Body of pancreas (tissue), 4 donors: ENCODE measurements at regions not wholly inside any gene's neighbourhood (a gene's known extent, or its start where the extent isn't known, plus 50 kb on each side); places are given as distances from the start of the nearest gene placed in this dataset.

Experiments used
- POLR2A ChIP-seq, 3 donors: fragments of 450-650 bp; IDR thresholded peaks; one replicate each; pipeline ENCODE4 v1.6.1; 2016; ENCODE audit warnings: antibody characterized with exemption in 3 of 3, mild to moderate bottlenecking in 2 of 3
- TF ChIP-seq, protein P1 (sequence below), 7 experiments: fragments of 450-650 bp in 4 of 7; fragments of 200-600 bp in 3 of 7; sonication (generic) in 3 of 7; IDR thresholded peaks; one replicate each; pipeline ENCODE4 v1.5.1; 2016 to 2019; ENCODE audit warnings: antibody characterized with exemption in 7 of 7

DNA sequence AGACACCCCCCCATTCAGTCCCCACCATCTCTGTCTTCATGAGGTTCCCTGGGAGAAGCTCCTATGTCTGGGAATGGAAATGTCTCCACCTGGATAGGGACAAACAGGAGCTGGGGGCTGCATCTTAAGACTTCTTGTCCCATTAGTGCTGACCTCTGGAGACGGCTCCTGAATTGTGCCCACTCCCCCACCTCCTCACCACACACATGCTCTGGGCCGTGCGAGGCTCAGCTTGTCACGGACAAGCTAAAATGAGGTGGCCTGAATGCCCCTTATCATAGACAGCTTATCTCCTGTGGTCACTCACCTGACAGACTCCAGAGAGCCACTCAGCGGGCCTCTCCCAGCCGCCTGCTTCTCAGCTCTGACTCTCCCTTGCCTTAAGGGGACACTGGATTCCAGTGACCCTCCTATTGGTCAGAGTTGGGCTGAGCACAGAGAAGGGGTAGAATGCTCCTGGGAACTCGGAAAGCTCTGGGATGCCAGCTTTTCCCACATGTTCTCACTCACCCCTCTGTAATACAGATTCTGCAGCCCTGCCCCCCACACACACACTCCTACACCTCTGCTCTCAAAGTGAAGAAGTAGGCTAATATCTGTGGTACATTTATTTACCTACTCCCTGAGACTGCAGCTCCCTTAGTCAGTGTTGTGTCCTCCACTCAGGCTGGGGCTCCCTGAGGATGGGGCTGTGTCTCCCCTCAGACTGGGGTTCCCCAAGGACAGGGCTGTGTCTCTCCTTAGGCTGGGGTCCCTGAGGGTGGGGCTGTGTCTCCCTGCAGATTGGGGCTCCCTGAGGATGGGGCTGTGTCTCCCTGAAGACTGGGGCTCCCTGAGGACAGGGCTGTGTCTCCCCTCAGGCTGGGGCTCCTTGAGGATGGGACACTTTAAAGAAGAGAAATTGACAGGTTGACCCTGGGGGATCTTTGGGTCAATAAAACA, 167.5 kb downstream of the VEGFA start:
- TF ChIP-seq, protein P1, sequence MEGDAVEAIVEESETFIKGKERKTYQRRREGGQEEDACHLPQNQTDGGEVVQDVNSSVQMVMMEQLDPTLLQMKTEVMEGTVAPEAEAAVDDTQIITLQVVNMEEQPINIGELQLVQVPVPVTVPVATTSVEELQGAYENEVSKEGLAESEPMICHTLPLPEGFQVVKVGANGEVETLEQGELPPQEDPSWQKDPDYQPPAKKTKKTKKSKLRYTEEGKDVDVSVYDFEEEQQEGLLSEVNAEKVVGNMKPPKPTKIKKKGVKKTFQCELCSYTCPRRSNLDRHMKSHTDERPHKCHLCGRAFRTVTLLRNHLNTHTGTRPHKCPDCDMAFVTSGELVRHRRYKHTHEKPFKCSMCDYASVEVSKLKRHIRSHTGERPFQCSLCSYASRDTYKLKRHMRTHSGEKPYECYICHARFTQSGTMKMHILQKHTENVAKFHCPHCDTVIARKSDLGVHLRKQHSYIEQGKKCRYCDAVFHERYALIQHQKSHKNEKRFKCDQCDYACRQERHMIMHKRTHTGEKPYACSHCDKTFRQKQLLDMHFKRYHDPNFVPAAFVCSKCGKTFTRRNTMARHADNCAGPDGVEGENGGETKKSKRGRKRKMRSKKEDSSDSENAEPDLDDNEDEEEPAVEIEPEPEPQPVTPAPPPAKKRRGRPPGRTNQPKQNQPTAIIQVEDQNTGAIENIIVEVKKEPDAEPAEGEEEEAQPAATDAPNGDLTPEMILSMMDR (IDR thresholded peaks at IDR 0.05), result no peak
- TF ChIP-seq POLR2A (IDR thresholded peaks at IDR 0.05), result no peak
